PC-9 (cell line): ENCODE measurements at regions not wholly inside any gene's neighbourhood (a gene's known extent, or its start where the extent isn't known, plus 50 kb on each side); places are given as distances from the start of the nearest gene placed in this dataset.

Experiments used
- BruUV-seq: library from RNA; stranded (reverse); fragments of 400-500 nt; replicated peaks from 2 replicates; lab custom pipeline; 2021; lab: Mats Ljungman, UMichigan
- CTCF ChIA-PET: fragments of 300-600 bp; sonication (Branson Sonifier 250); formaldehyde crosslinking; loops from one replicate; lab custom pipeline; 2022; ENCODE audit warnings: antibody characterized with exemption; lab: Charles Lee
- POLR2A ChIA-PET: fragments of 300-600 bp; sonication (Branson Sonifier 250); formaldehyde crosslinking; loops from one replicate; lab custom pipeline; 2022; ENCODE audit warnings: antibody characterized with exemption; ENCODE audit not compliant: unreplicated experiment; lab: Charles Lee
- DNase-seq, 2 experiments: peaks; one replicate each; pipeline versions ENCODE4 v3.0.0 to v3.0.0-alpha.2; 2015 to 2022; ENCODE audit warnings: mixed read lengths in 1 of 2
- H2AFZ ChIP-seq: fragments of 200-600 bp; sonication (generic); 2 replicates; pipeline ENCODE4 v1.8.1; 2017; ENCODE audit warnings: antibody characterized with exemption
- H3F3A ChIP-seq: fragments of 200-600 bp; sonication (generic); 2 replicates; pipeline ENCODE4 v1.8.1; 2017; ENCODE audit warnings: antibody characterized with exemption, mild to moderate bottlenecking, low read depth; ENCODE audit not compliant: insufficient read depth
- H3K27ac ChIP-seq: fragments of 200-600 bp; sonication (generic); 2 replicates; pipeline ENCODE4 v1.6.1; 2016; ENCODE audit warnings: mixed run types
- H3K27me3 ChIP-seq: fragments of 200-600 bp; sonication (generic); 2 replicates; pipeline ENCODE4 v1.6.1; 2016; ENCODE audit warnings: low read depth, mixed run types; ENCODE audit not compliant: insufficient read depth
- H3K36me3 ChIP-seq: fragments of 200-600 bp; sonication (generic); 2 replicates; pipeline ENCODE4 v1.6.1; 2016; ENCODE audit warnings: low read depth, mixed run types
- H3K4me1 ChIP-seq: fragments of 200-600 bp; sonication (generic); replicated peaks from 2 replicates; pipeline ENCODE4 v1.6.1; 2016; ENCODE audit warnings: mixed run types; ENCODE audit not compliant: insufficient read depth
- H3K4me2 ChIP-seq: fragments of 200-600 bp; sonication (generic); 2 replicates; pipeline ENCODE4 v1.6.1; 2017; ENCODE audit warnings: mixed run types
- H3K4me3 ChIP-seq: fragments of 200-600 bp; sonication (generic); 2 replicates; pipeline ENCODE4 v1.6.1; 2016; ENCODE audit warnings: mixed run types
- H3K79me2 ChIP-seq: fragments of 200-600 bp; sonication (generic); 2 replicates; pipeline ENCODE4 v1.6.1; 2017; ENCODE audit warnings: low read depth, mixed run types
- H3K9me2 ChIP-seq: fragments of 200-600 bp; sonication (generic); 2 replicates; pipeline ENCODE4 v1.8.1; 2017; ENCODE audit warnings: mild to moderate bottlenecking; ENCODE audit not compliant: insufficient read depth
- H3K9me3 ChIP-seq: fragments of 200-600 bp; sonication (generic); 2 replicates; pipeline ENCODE4 v1.8.1; 2016; ENCODE audit warnings: low read depth; ENCODE audit not compliant: insufficient read depth
- H4K20me1 ChIP-seq: fragments of 200-600 bp; sonication (generic); 2 replicates; pipeline ENCODE4 v1.8.1; 2017; ENCODE audit not compliant: insufficient read depth
- CTCF ChIP-seq: fragments of 200-600 bp; sonication (generic); conservative IDR thresholded peaks from 2 replicates; pipeline ENCODE4 v1.6.1; 2017; ENCODE audit warnings: mixed run types, antibody characterized with exemption, mild to moderate bottlenecking, moderate library complexity
- EZH2 ChIP-seq: fragments of 200-600 bp; sonication (generic); IDR thresholded peaks from 2 replicates; pipeline ENCODE4 v1.8.0; 2017; ENCODE audit warnings: antibody characterized with exemption, low read depth
- intact Hi-C: fragments of 100-400 bp; cut with micrococcal nuclease; formaldehyde crosslinking; loops from one replicate; pipeline ENCODE4 v1.10.0; 2022; ENCODE audit not compliant: unreplicated experiment

- no peak overlapping the region for H2AFZ ChIP-seq
- DNase-seq, result no peak
- no peaks in the 10 kb centered on the region for H3K9me3 ChIP-seq
- no peaks in the 10 kb centered on the region for H3K36me3 ChIP-seq
- intact Hi-C loops, result no loop called here
- no TSS peak for BruUV-seq
- no peaks in the 10 kb centered on the region for H3K9me2 ChIP-seq
- no peaks in the 10 kb centered on the region for H3K27me3 ChIP-seq
- no peaks in the 10 kb centered on the region for H3K79me2 ChIP-seq
- no peak overlapping the region for H3K27ac ChIP-seq
- no peaks in the 10 kb centered on the region for H3K4me1 ChIP-seq
- no peak overlapping the region for H3K4me2 ChIP-seq
- ChIA-PET POLR2A (no interaction called here), CTCF (no interaction called here)
- no peaks in the 10 kb centered on the region for H4K20me1 ChIP-seq
- H3F3A ChIP-seq, result no peaks in the 10 kb centered on the region
- no peak overlapping the region for H3K4me3 ChIP-seq
- no peak for TF ChIP-seq EZH2
- TF ChIP-seq CTCF, result no peak
These were observed 245.7 kb downstream of the C12orf50 start for GRCh38 chr12:87783467-87783866.

- Histone ChIP-seq H3K4me1 (no peaks in the 10 kb centered on the region), H3K9me3 (no peaks in the 10 kb centered on the region), H3K79me2 (no peaks in the 10 kb centered on the region), H3K27me3 (no peaks in the 10 kb centered on the region), H2AFZ (no peak overlapping the region), H3K27ac (no peak overlapping the region), H3K36me3 (no peaks in the 10 kb centered on the region), H3K9me2 (no peaks in the 10 kb centered on the region), H3K4me3 (no peak overlapping the region), H3K4me2 (no peak overlapping the region), H4K20me1 (no peaks in the 10 kb centered on the region), H3F3A (no peaks in the 10 kb centered on the region)
- no peak for DNase-seq
- CTCF ChIA-PET, result no interaction called here
- POLR2A ChIA-PET, result no interaction called here
- TF ChIP-seq CTCF (no peak), EZH2 (no peak)
- no TSS peak for BruUV-seq
- intact Hi-C loops, result no loop called here
These were observed 246.4 kb downstream of the C12orf50 start for GRCh38 chr12:87782838-87783237.

- Histone ChIP-seq H3K79me2 (no peaks in the 10 kb centered on the region), H3K27ac (no peak overlapping the region), H3K4me2 (no peak overlapping the region), H3K9me2 (no peaks in the 10 kb centered on the region), H3K4me1 (no peaks in the 10 kb centered on the region), H3K36me3 (no peaks in the 10 kb centered on the region), H3F3A (no peaks in the 10 kb centered on the region), H3K4me3 (no peak overlapping the region), H4K20me1 (no peaks in the 10 kb centered on the region), H3K27me3 (no peaks in the 10 kb centered on the region), H2AFZ (no peak overlapping the region), H3K9me3 (no peaks in the 10 kb centered on the region)
- TF ChIP-seq EZH2, result no peak
- intact Hi-C loops, result no loop called here
- DNase-seq, result no peak
- ChIA-PET POLR2A (no interaction called here), CTCF (no interaction called here)
- no TSS peak for BruUV-seq
These were observed 249.2 kb downstream of the C12orf50 start for GRCh38 chr12:87779858-87780498.

GRCh38 chr12:87779016-87779415 is 250.2 kb downstream of the C12orf50 start:
- H2AFZ ChIP-seq, result no peak overlapping the region
- H3K79me2 ChIP-seq, result no peaks in the 10 kb centered on the region
- H3K27ac ChIP-seq, result no peak overlapping the region
- no peaks in the 10 kb centered on the region for H3K4me1 ChIP-seq
- H3K36me3 ChIP-seq, result no peaks in the 10 kb centered on the region
- no peaks in the 10 kb centered on the region for H3K9me3 ChIP-seq
- CTCF ChIA-PET, result no interaction called here
- TF ChIP-seq CTCF, result no peak
- TF ChIP-seq EZH2, result no peak
- intact Hi-C loops, result no loop called here
- no peaks in the 10 kb centered on the region for H4K20me1 ChIP-seq
- BruUV-seq, result no TSS peak
- POLR2A ChIA-PET, result no interaction called here
- no peak overlapping the region for H3K4me3 ChIP-seq
- H3K4me2 ChIP-seq, result no peak overlapping the region
- DNase-seq, result no peak
- H3K27me3 ChIP-seq, result no peaks in the 10 kb centered on the region
- H3F3A ChIP-seq, result no peaks in the 10 kb centered on the region
- H3K9me2 ChIP-seq, result no peaks in the 10 kb centered on the region
